AG10803 (cell line): ENCODE measurements at regions not wholly inside any gene's neighbourhood (a gene's known extent, or its start where the extent isn't known, plus 50 kb on each side); places are given as distances from the start of the nearest gene placed in this dataset.

Experiments used
- DNase-seq: peaks from one replicate; pipeline ENCODE4 v3.0.0; 2010; ENCODE audit warnings: low read depth
- H3K4me3 ChIP-seq: 2 replicates; pipeline ENCODE4 v1.5.1; 2011; ENCODE audit warnings: mild to moderate bottlenecking, low read length, control low read depth
- TF ChIP-seq, protein P1 (sequence below): conservative IDR thresholded peaks from 2 replicates; pipeline ENCODE4 v1.5.1; 2011; ENCODE audit warnings: mild to moderate bottlenecking, low read length, control low read depth, inconsistent platforms

DNA sequence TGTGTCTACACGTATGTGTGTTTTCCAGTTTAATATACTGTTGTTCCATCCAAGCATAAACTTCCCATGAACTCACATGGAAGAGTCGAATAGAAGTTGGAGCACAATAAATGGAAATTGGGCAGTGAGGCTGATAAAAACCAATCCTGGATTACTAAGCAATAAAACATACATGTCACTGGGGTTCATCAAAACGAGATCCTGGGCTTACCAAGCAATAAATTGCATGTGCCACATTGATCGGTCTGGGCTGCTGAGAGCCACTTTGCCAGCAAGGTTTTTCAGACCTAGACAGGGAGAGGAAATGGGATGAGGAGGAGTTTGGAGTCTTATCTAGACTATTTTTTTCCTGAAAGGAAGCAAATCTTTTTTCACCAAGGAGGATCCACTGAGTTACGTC, 322.3 kb upstream of the C16orf82 start:
- TF ChIP-seq, protein P1, sequence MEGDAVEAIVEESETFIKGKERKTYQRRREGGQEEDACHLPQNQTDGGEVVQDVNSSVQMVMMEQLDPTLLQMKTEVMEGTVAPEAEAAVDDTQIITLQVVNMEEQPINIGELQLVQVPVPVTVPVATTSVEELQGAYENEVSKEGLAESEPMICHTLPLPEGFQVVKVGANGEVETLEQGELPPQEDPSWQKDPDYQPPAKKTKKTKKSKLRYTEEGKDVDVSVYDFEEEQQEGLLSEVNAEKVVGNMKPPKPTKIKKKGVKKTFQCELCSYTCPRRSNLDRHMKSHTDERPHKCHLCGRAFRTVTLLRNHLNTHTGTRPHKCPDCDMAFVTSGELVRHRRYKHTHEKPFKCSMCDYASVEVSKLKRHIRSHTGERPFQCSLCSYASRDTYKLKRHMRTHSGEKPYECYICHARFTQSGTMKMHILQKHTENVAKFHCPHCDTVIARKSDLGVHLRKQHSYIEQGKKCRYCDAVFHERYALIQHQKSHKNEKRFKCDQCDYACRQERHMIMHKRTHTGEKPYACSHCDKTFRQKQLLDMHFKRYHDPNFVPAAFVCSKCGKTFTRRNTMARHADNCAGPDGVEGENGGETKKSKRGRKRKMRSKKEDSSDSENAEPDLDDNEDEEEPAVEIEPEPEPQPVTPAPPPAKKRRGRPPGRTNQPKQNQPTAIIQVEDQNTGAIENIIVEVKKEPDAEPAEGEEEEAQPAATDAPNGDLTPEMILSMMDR: no peak
- DNase-seq: no peak
- no peak overlapping the region for H3K4me3 ChIP-seq

DNA sequence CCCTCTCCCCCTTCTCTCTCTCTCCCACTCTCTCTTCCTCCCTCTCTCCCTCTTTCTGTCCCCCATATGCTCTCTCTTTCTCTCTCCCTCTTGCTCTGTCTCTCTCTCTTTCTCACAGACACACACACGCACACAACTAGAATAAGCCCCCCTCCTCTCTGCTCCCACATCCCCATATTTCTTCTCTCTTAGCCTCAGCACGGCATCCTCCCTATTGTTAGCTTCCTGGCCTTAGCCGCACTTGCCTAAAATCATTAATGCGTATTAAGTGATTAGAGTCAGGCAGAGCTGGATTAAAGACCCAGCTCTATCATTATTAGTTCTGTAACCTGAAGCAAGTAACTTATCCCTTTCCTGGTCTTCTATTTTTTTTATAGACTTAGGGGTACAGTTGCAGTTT, 319.0 kb upstream of the C16orf82 start:
- no peak for DNase-seq
- TF ChIP-seq, protein P1: no peak

DNA sequence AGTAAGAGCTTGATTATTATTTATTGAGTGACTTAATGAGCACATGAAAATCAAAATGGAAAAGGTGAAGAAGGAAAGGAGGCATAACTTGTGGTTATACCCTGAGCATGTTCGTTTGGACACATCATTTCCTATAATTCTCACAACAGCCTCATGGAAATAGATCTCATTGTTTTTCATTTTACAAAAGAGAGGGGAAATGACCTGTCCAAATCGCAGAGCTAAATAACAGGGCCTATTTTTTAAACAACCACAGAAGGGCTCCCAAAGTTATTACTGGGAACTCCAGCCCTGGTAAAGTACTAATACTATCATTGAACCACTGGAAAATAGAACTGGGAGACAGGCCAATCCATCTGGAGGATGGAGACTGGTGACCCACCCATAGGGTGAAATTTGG, 317.7 kb upstream of the C16orf82 start:
- no peak overlapping the region for H3K4me3 ChIP-seq
- DNase-seq: no peak
- TF ChIP-seq, protein P1: no peak

More for the DNA sequence above, 319.0 kb upstream of the C16orf82 start:
- no peak overlapping the region for H3K4me3 ChIP-seq

DNA sequence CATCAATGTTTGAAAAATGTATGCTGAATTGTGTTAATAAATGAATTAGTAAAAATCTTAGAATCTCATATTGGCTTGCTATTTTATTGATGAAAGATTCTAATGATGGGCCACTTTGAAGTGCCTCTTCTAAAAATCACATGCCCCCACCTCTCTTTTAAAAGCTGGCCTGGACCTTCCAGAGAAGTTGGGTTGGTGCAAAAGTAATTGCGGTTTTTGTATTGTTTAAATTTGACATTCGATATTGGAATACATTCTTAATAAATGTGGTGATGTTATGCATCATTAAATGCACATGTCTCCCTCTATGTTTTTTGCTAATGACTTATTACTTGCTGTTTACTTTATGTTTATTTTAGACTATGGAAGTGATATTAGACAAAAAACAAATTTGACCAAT, 314.6 kb upstream of the C16orf82 start:
- no peak overlapping the region for H3K4me3 ChIP-seq
- TF ChIP-seq, protein P1: no peak
- no peak for DNase-seq

DNA sequence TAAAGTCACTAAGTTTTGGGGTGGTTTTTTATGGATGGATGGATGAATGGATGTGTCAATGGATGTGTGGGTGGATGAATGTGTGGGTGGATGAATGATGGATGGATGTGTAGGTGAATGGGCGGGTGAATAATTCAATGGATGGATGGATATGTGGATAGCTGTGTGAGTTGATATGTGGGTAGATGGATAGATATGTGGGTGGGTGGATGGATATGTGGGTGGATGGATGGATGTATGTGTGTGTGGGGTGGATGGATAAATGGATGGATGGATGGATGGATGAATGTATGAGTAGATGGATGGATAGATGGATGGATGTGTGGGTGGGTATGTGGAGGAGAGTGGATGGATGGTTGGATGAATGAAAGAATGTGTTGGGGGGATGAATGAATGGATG, 310.1 kb upstream of the C16orf82 start:
- DNase-seq: no peak
- TF ChIP-seq, protein P1: no peak
- no peak overlapping the region for H3K4me3 ChIP-seq

DNA sequence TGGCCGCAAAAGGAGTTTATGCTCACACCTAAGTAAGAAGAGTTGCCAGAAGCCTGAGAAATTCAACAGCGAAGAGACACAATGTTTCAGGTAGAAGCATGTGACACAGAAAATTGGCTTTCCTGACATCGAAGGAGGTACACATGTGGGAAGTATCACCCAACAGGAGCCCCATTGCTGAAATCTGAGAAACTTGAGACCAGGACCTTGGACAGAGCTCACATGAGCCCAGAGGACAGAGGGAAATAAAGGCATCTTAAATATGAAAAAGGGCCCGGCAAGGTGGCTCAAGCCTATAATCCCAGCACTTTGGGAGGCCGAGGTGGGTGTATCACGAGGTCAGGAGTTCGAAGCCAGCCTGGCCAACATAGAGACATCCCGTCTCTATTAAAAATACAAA, 304.1 kb upstream of the C16orf82 start:
- TF ChIP-seq, protein P1: no peak
- no peak for DNase-seq
- no peak overlapping the region for H3K4me3 ChIP-seq

DNA sequence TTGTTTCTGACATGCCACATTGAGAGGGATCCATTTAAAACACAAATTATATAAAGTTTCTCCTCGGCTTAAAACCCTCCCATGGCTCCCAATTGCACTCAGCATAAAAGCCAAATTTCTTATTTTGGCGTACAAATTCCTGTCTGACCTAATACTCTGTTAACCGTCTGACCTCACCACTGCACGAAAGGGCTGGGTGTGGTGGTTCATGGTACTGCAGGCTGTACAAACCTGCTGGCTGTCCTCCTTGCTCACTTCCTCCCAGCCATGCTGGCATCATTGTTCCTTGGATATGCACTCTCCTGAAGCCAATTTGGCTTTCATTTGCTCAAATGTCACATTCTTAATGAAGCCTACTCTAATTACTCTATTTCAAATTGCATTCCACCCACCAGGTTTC, 301.6 kb upstream of the C16orf82 start:
- DNase-seq: no peak
- no peak overlapping the region for H3K4me3 ChIP-seq
- TF ChIP-seq, protein P1: peak; percentile 29
